ENCODE measurements at regions not wholly inside any gene's neighbourhood (a gene's known extent, or its start where the extent isn't known, plus 50 kb on each side); places are given as distances from the start of the nearest gene placed in this dataset.

- TF ChIP-seq CTCF (conservative IDR thresholded peaks at IDR 0.05) = no peak
- H3K9me3 Mint-ChIP-seq = no peaks in the 10 kb centered on the region
- H3K4me1 Mint-ChIP-seq (ENCODE audit: unreplicated experiment) = no peaks in the 10 kb centered on the region
- H3K27ac Mint-ChIP-seq = no peak overlapping the region
- H3K4me3 Mint-ChIP-seq = no peak overlapping the region
- no peaks in the 10 kb centered on the region for H3K27me3 Mint-ChIP-seq
- DNase-seq (ENCODE audit: extremely low spot score, unreplicated experiment) = no peak
- no peaks in the 10 kb centered on the region for H3K36me3 Mint-ChIP-seq
Observed at GRCh38 chr9:22997923-22998322, 551.3 kb downstream of the DMRTA1 start.

DNA sequence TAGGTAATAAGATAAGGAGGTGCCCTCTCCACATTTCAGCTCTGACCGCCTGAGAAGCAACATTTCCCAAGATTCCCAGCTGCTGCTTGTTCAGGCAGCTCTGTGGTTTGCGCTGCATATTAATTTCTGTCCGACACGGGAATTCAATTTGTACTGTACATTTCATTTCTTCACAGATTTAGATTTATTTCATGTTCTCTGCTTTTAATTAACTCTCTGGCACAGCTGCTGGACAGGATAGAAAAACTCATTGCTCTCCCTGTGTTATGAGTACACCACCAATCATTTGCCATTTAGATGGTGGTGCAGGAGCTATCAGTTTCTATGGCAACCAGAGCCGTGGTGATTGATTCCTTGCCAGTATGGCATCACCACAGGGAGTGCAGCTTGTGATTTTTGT is 558.5 kb downstream of the DMRTA1 start:
- Mint-ChIP-seq H3K4me1 (ENCODE audit: unreplicated experiment) (no peaks in the 10 kb centered on the region), H3K27ac (no peak overlapping the region), H3K9me3 (no peaks in the 10 kb centered on the region), H3K36me3 (no peaks in the 10 kb centered on the region), H3K27me3 (no peaks in the 10 kb centered on the region), H3K4me3 (no peak overlapping the region)
- no peak for DNase-seq (ENCODE audit: extremely low spot score, unreplicated experiment)
- TF ChIP-seq CTCF (conservative IDR thresholded peaks at IDR 0.05) = no peak

DNA sequence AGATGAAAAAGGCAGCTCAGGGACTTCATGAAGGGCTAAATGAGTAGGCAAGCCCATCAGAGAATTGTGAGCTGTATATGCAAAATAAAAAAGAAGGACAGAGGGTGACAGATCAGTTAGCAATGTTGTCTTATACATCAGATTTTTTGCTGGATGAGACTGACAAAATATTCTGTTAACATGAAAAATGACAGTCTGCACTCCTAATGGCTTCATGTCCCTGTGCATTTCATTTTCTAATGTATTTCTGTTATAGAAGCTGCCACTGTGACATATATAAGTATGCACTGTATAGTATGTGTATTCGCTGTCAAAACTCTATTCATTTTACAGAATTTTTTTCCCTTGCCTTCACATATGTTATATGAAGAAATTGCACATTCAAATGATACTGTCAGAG is 559.5 kb downstream of the DMRTA1 start:
- no peaks in the 10 kb centered on the region for H3K27me3 Mint-ChIP-seq

DNA sequence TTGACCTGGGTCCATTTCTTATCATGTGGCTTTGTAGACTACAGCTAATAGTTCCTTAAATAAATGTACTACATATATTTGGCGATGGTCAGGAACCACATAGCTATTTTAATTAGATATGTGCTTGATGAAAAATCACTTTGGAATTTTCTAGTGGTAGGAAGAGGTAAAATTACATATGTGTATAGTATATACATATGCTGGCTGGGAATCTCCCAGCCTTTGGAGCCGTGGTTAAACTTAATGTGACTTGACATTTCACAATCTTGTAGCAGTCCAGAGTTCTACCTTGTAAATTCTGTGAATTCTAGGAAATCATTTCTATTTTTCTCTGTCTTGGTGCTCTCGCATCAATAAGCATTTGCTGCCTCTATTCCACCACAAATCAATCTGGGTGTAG is 565.0 kb downstream of the DMRTA1 start:
- H3K36me3 Mint-ChIP-seq = no peaks in the 10 kb centered on the region
- no peak overlapping the region for H3K4me3 Mint-ChIP-seq
- no peak overlapping the region for H3K27ac Mint-ChIP-seq
- TF ChIP-seq CTCF (conservative IDR thresholded peaks at IDR 0.05) = no peak
- no peak for DNase-seq (ENCODE audit: extremely low spot score, unreplicated experiment)
- no peaks in the 10 kb centered on the region for H3K4me1 Mint-ChIP-seq (ENCODE audit: unreplicated experiment)
- H3K9me3 Mint-ChIP-seq = no peaks in the 10 kb centered on the region
- H3K27me3 Mint-ChIP-seq = no peaks in the 10 kb centered on the region

More for the DNA sequence above, 559.5 kb downstream of the DMRTA1 start:
- no peaks in the 10 kb centered on the region for H3K36me3 Mint-ChIP-seq
- TF ChIP-seq CTCF (conservative IDR thresholded peaks at IDR 0.05) = no peak
- no peaks in the 10 kb centered on the region for H3K4me1 Mint-ChIP-seq (ENCODE audit: unreplicated experiment)
- H3K9me3 Mint-ChIP-seq = no peaks in the 10 kb centered on the region
- no peak for DNase-seq (ENCODE audit: extremely low spot score, unreplicated experiment)
- no peak overlapping the region for H3K4me3 Mint-ChIP-seq
- no peak overlapping the region for H3K27ac Mint-ChIP-seq

DNA sequence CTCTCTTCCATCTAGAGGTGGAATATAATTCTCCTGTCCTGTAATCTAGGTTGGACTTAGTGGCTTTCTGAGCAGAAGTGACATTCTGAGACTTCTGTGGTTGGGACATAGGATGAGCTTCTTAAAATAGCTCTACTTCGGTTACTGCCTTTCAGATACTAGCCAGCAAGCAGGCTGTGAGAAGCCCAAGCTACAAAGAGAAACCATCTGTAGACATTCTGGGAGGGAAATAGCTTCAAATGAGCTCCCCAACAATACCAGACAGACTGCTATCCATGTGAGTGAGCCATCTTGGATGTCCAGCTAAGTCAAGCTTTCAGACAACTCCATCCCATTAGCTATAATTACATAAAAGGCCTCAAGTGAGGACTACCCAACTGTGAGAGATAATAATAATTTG is 568.9 kb downstream of the DMRTA1 start:
- Mint-ChIP-seq H3K4me3 (no peak overlapping the region), H3K27ac (no peak overlapping the region), H3K27me3 (no peaks in the 10 kb centered on the region), H3K36me3 (no peaks in the 10 kb centered on the region), H3K4me1 (ENCODE audit: unreplicated experiment) (no peaks in the 10 kb centered on the region), H3K9me3 (no peaks in the 10 kb centered on the region)
- no peak for DNase-seq (ENCODE audit: extremely low spot score, unreplicated experiment)
- no peak for TF ChIP-seq CTCF (conservative IDR thresholded peaks at IDR 0.05)

DNA sequence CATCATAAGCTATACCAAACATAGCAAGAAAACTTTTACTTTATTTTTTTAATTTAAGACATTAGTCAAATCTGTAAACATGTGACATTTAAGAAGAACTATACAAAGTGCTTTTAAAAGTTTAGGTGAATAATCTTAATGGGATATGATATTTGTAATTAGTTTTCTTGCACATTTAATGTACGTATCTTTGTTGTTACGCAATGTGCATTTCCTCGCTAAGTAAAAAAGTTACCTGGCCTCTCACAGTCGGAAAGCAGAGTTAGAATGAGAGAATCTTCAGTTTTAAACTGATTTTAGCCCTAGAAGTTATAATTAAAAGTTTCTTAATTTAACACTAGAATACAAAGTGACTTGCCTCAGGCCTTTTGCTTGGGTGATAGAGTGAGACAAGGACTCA is 589.8 kb downstream of the DMRTA1 start:
- no peak for TF ChIP-seq CTCF (conservative IDR thresholded peaks at IDR 0.05)

More for the DNA sequence above, 589.8 kb downstream of the DMRTA1 start:
- H3K27ac Mint-ChIP-seq = no peak overlapping the region
- H3K4me3 Mint-ChIP-seq = no peak overlapping the region
- no peak for DNase-seq (ENCODE audit: extremely low spot score, unreplicated experiment)
- H3K27me3 Mint-ChIP-seq = no peaks in the 10 kb centered on the region
- no peaks in the 10 kb centered on the region for H3K9me3 Mint-ChIP-seq
- H3K36me3 Mint-ChIP-seq = no peaks in the 10 kb centered on the region
- no peaks in the 10 kb centered on the region for H3K4me1 Mint-ChIP-seq (ENCODE audit: unreplicated experiment)

All from type B pancreatic cell (in vitro differentiated cells).